MM.1S (cell line): ENCODE measurements at regions not wholly inside any gene's neighbourhood (a gene's known extent, or its start where the extent isn't known, plus 50 kb on each side); places are given as distances from the start of the nearest gene placed in this dataset.

ENCODE experiments used
- DNase-seq: peaks from one replicate; pipeline ENCODE4 v3.0.0-alpha.2; 2015
- H2AFZ ChIP-seq: fragments of 300-600 bp; sonication (generic); 2 replicates; pipeline ENCODE4 v1.6.0; 2016; ENCODE audit warnings: antibody characterized with exemption, low read length
- H3F3A ChIP-seq: fragments of 300-600 bp; sonication (generic); 2 replicates; pipeline ENCODE4 v1.6.1; 2016; ENCODE audit warnings: mild to moderate bottlenecking, antibody characterized with exemption, low read length, moderate library complexity, mixed read lengths; ENCODE audit not compliant: insufficient read depth
- H3K27ac ChIP-seq: fragments of 300-600 bp; sonication (generic); 2 replicates; pipeline ENCODE4 v1.5.1; 2016; ENCODE audit warnings: mild to moderate bottlenecking, low read length
- H3K27me3 ChIP-seq: fragments of 300-600 bp; sonication (generic); replicated peaks from 2 replicates; pipeline ENCODE4 v1.6.0; 2016; ENCODE audit warnings: low read length; ENCODE audit not compliant: insufficient read depth
- H3K36me3 ChIP-seq: fragments of 300-600 bp; sonication (generic); replicated peaks from 2 replicates; pipeline ENCODE4 v1.6.1; 2016; ENCODE audit warnings: mild to moderate bottlenecking, low read length, mixed read lengths; ENCODE audit not compliant: insufficient read depth
- H3K4me1 ChIP-seq: fragments of 300-600 bp; sonication (generic); 2 replicates; pipeline ENCODE4 v1.6.1; 2016; ENCODE audit warnings: low read length, mixed read lengths
- H3K4me2 ChIP-seq: fragments of 300-600 bp; sonication (generic); 2 replicates; pipeline ENCODE4 v1.6.0; 2016; ENCODE audit warnings: low read depth, low read length
- H3K4me3 ChIP-seq: fragments of 300-600 bp; sonication (generic); 2 replicates; pipeline ENCODE4 v1.5.1; 2016; ENCODE audit warnings: low read length, mixed read lengths
- H3K79me2 ChIP-seq: fragments of 300-600 bp; sonication (generic); 2 replicates; pipeline ENCODE4 v1.6.1; 2016; ENCODE audit warnings: mixed run types, low read length, mixed read lengths
- H3K9ac ChIP-seq: fragments of 300-600 bp; sonication (generic); 2 replicates; pipeline ENCODE4 v1.6.1; 2016; ENCODE audit warnings: low read length, mixed read lengths
- H3K9me2 ChIP-seq: fragments of 300-600 bp; sonication (generic); replicated peaks from 2 replicates; pipeline ENCODE4 v1.6.1; 2016; ENCODE audit warnings: mild to moderate bottlenecking, low read length, mixed read lengths; ENCODE audit not compliant: insufficient read depth
- H3K9me3 ChIP-seq: fragments of 300-600 bp; sonication (generic); replicated peaks from 2 replicates; pipeline ENCODE4 v1.6.1; 2016; ENCODE audit warnings: mild to moderate bottlenecking, low read length, mixed read lengths; ENCODE audit not compliant: insufficient read depth
- H4K20me1 ChIP-seq: fragments of 300-600 bp; sonication (generic); 2 replicates; pipeline ENCODE4 v1.6.1; 2016; ENCODE audit warnings: mild to moderate bottlenecking, low read length, moderate library complexity, mixed read lengths; ENCODE audit not compliant: insufficient read depth
- CTCF ChIP-seq: fragments of 300-600 bp; sonication (generic); IDR thresholded peaks from 2 replicates; pipeline ENCODE4 v1.5.1; 2016; ENCODE audit warnings: antibody characterized with exemption, low read length, mixed read lengths
- EZH2 ChIP-seq: fragments of 300-600 bp; sonication (generic); optimal IDR thresholded peaks from 2 replicates; pipeline ENCODE3; 2017; ENCODE audit warnings: low read depth, mild to moderate bottlenecking, antibody characterized with exemption, low read length, mixed read lengths
- EZH2phosphoT487 ChIP-seq: fragments of 300-600 bp; sonication (generic); IDR thresholded peaks from 2 replicates; pipeline ENCODE4 v1.6.1; 2018; ENCODE audit warnings: antibody characterized with exemption, low read length

GRCh38 chr4:132565542-132565941 is 583.6 kb upstream of the PCDH10 start:
- Histone ChIP-seq H3K27me3 (no peaks in the 10 kb centered on the region), H4K20me1 (no peaks in the 10 kb centered on the region), H3K36me3 (no peaks in the 10 kb centered on the region), H3K27ac (no peak overlapping the region), H3K9me2 (no peaks in the 10 kb centered on the region), H3K4me3 (no peak overlapping the region), H3K4me1 (no peaks in the 10 kb centered on the region), H3K4me2 (no peak overlapping the region), H3K9me3 (no peaks in the 10 kb centered on the region), H3K79me2 (no peaks in the 10 kb centered on the region), H3F3A (no peaks in the 10 kb centered on the region), H3K9ac (no peak overlapping the region), H2AFZ (no peak overlapping the region)
- no peak for TF ChIP-seq EZH2phosphoT487
- no peak for TF ChIP-seq CTCF
- TF ChIP-seq EZH2, result no peak
- DNase-seq, result no peak

- H3K9me2 ChIP-seq, result no peaks in the 10 kb centered on the region; the same call in 1 of the 2 replicates
- no peak for DNase-seq
- no peaks in the 10 kb centered on the region for H3K27me3 ChIP-seq
- H3K4me1 ChIP-seq, result no peaks in the 10 kb centered on the region
- H3K36me3 ChIP-seq, result no peaks in the 10 kb centered on the region
- no peak overlapping the region for H3K4me2 ChIP-seq
- H2AFZ ChIP-seq, result no peak overlapping the region
- no peaks in the 10 kb centered on the region for H3K9me3 ChIP-seq
- TF ChIP-seq CTCF, result no peak
- TF ChIP-seq EZH2, result no peak
- TF ChIP-seq EZH2phosphoT487, result no peak
- H3F3A ChIP-seq, result no peaks in the 10 kb centered on the region
- H4K20me1 ChIP-seq, result no peaks in the 10 kb centered on the region
- no peak overlapping the region for H3K27ac ChIP-seq
- no peaks in the 10 kb centered on the region for H3K79me2 ChIP-seq
- H3K4me3 ChIP-seq, result no peak overlapping the region
- H3K9ac ChIP-seq, result no peak overlapping the region
These were observed 576.9 kb upstream of the PCDH10 start for GRCh38 chr4:132572210-132572609.

- no peaks in the 10 kb centered on the region for H3K27me3 ChIP-seq
- H3K79me2 ChIP-seq, result no peaks in the 10 kb centered on the region
- no peak overlapping the region for H2AFZ ChIP-seq
- no peaks in the 10 kb centered on the region for H3F3A ChIP-seq
- H3K4me1 ChIP-seq, result no peaks in the 10 kb centered on the region
- H3K36me3 ChIP-seq, result no peaks in the 10 kb centered on the region
- no peak for DNase-seq
- H3K9me3 ChIP-seq, result no peaks in the 10 kb centered on the region
- H3K27ac ChIP-seq, result no peak overlapping the region
- H3K9me2 ChIP-seq, result no peaks in the 10 kb centered on the region
- no peaks in the 10 kb centered on the region for H4K20me1 ChIP-seq
- H3K4me2 ChIP-seq, result no peak overlapping the region
- no peak overlapping the region for H3K4me3 ChIP-seq
- no peak for TF ChIP-seq CTCF
- no peak for TF ChIP-seq EZH2phosphoT487
- no peak for TF ChIP-seq EZH2
- H3K9ac ChIP-seq, result no peak overlapping the region
These were observed 561.5 kb upstream of the PCDH10 start for GRCh38 chr4:132587626-132588025.

- H3K9ac ChIP-seq, result no peak overlapping the region
These were observed 556.8 kb upstream of the PCDH10 start for GRCh38 chr4:132592340-132592739.

More at GRCh38 chr4:132592340-132592739, 556.8 kb upstream of the PCDH10 start:
- Histone ChIP-seq H3K4me2 (no peak overlapping the region), H3F3A (no peaks in the 10 kb centered on the region), H2AFZ (no peak overlapping the region), H3K27me3 (no peaks in the 10 kb centered on the region), H3K36me3 (no peaks in the 10 kb centered on the region), H4K20me1 (no peaks in the 10 kb centered on the region), H3K9me3 (no peaks in the 10 kb centered on the region), H3K4me1 (no peaks in the 10 kb centered on the region), H3K9me2 (no peaks in the 10 kb centered on the region), H3K27ac (no peak overlapping the region), H3K79me2 (no peaks in the 10 kb centered on the region), H3K4me3 (no peak overlapping the region)
- TF ChIP-seq EZH2 (no peak), CTCF (no peak), EZH2phosphoT487 (no peak)
- DNase-seq, result no peak
